ENCODE measurements at regions not wholly inside any gene's neighbourhood (a gene's known extent, or its start where the extent isn't known, plus 50 kb on each side); places are given as distances from the start of the nearest gene placed in this dataset.

GRCh38 chr14:97571201-97571600 is 774.0 kb downstream of the VRK1 start:
- H3K4me3 ChIP-seq, result no peak overlapping the region
- H3K4me1 ChIP-seq, result no peaks in the 10 kb centered on the region
- TF ChIP-seq Cebpa-rat (IDR thresholded peaks at IDR 0.05), result no peak
- no peaks in the 10 kb centered on the region for H3K9me3 ChIP-seq
- no peak overlapping the region for H3K27ac ChIP-seq
- no peaks in the 10 kb centered on the region for H3K27me3 ChIP-seq
- H4K20me1 ChIP-seq, result no peaks in the 10 kb centered on the region
- no peak overlapping the region for H3K4me2 ChIP-seq
- H3K9ac ChIP-seq, result no peak overlapping the region
- no peaks in the 10 kb centered on the region for H3K36me3 ChIP-seq

GRCh38 chr14:97571866-97572555 is 774.8 kb downstream of the VRK1 start:
- TF ChIP-seq Cebpa-rat (IDR thresholded peaks at IDR 0.05), result no peak
- H3K4me3 ChIP-seq, result no peak overlapping the region
- no peaks in the 10 kb centered on the region for H3K9me3 ChIP-seq
- H4K20me1 ChIP-seq, result no peaks in the 10 kb centered on the region
- no peak overlapping the region for H3K27ac ChIP-seq
- no peaks in the 10 kb centered on the region for H3K36me3 ChIP-seq
- H3K4me2 ChIP-seq, result no peak overlapping the region
- no peak overlapping the region for H3K9ac ChIP-seq
- no peaks in the 10 kb centered on the region for H3K4me1 ChIP-seq
- no peaks in the 10 kb centered on the region for H3K27me3 ChIP-seq

- TF ChIP-seq Cebpa-rat (IDR thresholded peaks at IDR 0.05), result no peak
- Histone ChIP-seq H3K4me1 (no peaks in the 10 kb centered on the region), H3K4me2 (no peak overlapping the region), H3K27ac (no peak overlapping the region), H3K27me3 (no peaks in the 10 kb centered on the region), H3K9me3 (no peaks in the 10 kb centered on the region), H3K4me3 (no peak overlapping the region), H4K20me1 (no peaks in the 10 kb centered on the region), H3K9ac (no peak overlapping the region), H3K36me3 (no peaks in the 10 kb centered on the region)
Measured at GRCh38 chr14:97572583-97573458, 775.6 kb downstream of the VRK1 start.

- H3K4me2 ChIP-seq, result no peak overlapping the region
- no peak overlapping the region for H3K4me3 ChIP-seq
- no peaks in the 10 kb centered on the region for H3K4me1 ChIP-seq
- no peak overlapping the region for H3K9ac ChIP-seq
- H3K27ac ChIP-seq, result no peak overlapping the region
- TF ChIP-seq Cebpa-rat (IDR thresholded peaks at IDR 0.05), result no peak
- H3K36me3 ChIP-seq, result no peaks in the 10 kb centered on the region
- no peaks in the 10 kb centered on the region for H3K9me3 ChIP-seq
- no peaks in the 10 kb centered on the region for H3K27me3 ChIP-seq
- no peaks in the 10 kb centered on the region for H4K20me1 ChIP-seq
Measured at GRCh38 chr14:97575677-97576076, 778.5 kb downstream of the VRK1 start.

DNA sequence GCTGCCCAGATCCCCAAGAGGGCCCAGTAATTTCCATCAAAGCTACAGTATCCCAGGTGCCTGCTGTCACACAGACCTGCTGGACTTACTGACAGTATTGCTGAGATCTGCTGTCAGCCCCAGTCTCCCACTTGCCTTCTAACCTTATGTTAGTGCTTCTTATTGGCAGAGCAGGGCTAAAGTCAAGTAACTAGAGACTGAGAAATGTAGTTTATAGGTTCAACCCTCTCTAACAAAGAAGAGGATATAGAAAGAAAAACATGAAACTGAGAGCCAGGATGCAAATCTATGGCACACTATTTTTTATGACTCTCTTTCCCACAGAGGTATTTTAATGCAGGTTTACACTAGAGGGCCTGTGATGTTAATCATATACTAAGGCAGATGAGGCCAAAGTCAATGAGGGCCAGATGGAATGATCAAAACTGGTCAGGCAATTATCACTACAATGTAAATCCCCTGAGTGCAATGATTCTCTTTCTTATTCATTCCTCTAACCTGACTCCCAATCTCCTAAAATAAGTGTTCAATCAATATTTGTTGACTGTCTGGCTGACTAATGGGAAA is 781.9 kb downstream of the VRK1 start:
- Histone ChIP-seq H3K4me2 (no peak overlapping the region), H3K4me1 (no peaks in the 10 kb centered on the region), H3K27me3 (no peaks in the 10 kb centered on the region), H3K4me3 (no peak overlapping the region), H3K9ac (no peak overlapping the region), H3K36me3 (no peaks in the 10 kb centered on the region), H3K27ac (no peak overlapping the region), H4K20me1 (no peaks in the 10 kb centered on the region), H3K9me3 (no peaks in the 10 kb centered on the region)
- no peak for TF ChIP-seq Cebpa-rat (IDR thresholded peaks at IDR 0.05)

- H3K27me3 ChIP-seq, result no peaks in the 10 kb centered on the region
- H3K36me3 ChIP-seq, result no peaks in the 10 kb centered on the region
- no peaks in the 10 kb centered on the region for H3K9me3 ChIP-seq
- no peak overlapping the region for H3K4me2 ChIP-seq
- no peak overlapping the region for H3K27ac ChIP-seq
- TF ChIP-seq Cebpa-rat (IDR thresholded peaks at IDR 0.05), result no peak
- H3K9ac ChIP-seq, result no peak overlapping the region
- H3K4me3 ChIP-seq, result no peak overlapping the region
- H3K4me1 ChIP-seq, result no peaks in the 10 kb centered on the region
- H4K20me1 ChIP-seq, result no peaks in the 10 kb centered on the region
Measured at GRCh38 chr14:97581016-97581415, 783.8 kb downstream of the VRK1 start.

DNA sequence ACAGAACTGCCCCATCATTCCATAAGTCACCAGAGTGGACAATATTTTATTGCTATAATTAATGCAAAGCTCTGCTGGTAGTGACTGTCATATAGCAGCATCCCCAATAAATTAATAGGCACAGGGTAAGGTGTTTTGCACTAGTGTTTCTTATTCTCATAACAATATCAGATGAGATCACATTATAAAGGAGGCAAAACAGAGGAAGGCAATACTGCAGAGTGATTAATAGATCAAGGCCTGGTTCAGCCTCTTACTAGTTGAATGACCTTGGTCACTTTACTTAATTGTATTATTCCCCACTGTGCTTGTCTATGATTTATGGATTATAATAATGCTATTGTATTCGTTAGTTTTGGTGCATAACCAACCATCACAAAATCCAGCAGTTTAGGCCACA is 784.8 kb downstream of the VRK1 start:
- no peak overlapping the region for H3K9ac ChIP-seq
- H3K36me3 ChIP-seq, result no peaks in the 10 kb centered on the region
- H3K27ac ChIP-seq, result no peak overlapping the region
- no peak overlapping the region for H3K4me3 ChIP-seq
- H3K4me2 ChIP-seq, result no peak overlapping the region
- no peaks in the 10 kb centered on the region for H3K4me1 ChIP-seq
- H4K20me1 ChIP-seq, result no peaks in the 10 kb centered on the region
- H3K27me3 ChIP-seq, result no peaks in the 10 kb centered on the region
- TF ChIP-seq Cebpa-rat (IDR thresholded peaks at IDR 0.05), result no peak
- H3K9me3 ChIP-seq, result no peaks in the 10 kb centered on the region

DNA sequence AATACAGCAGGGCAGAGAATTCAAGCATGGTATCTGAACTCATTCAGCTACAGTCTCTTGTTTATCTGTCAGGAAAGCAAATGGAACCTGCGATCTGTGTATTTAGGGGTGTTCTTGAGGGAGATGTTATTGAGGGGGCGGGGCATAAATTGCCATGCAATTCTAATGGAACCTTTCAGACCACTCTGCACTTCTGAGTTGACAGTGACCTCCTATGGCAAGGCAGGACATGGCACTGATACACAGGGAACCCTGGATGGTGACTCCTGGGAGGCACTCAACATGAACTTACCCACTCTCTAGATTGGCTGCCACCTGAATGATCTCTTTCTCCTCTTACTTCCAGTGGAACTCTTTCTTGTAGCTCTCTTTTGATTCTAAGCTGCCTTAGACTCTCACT is 787.3 kb downstream of the VRK1 start:
- Histone ChIP-seq H3K27ac (no peak overlapping the region), H3K9me3 (no peaks in the 10 kb centered on the region), H3K4me3 (no peak overlapping the region)

GRCh38 chr14:97592341-97592980 is 795.3 kb downstream of the VRK1 start:
- Histone ChIP-seq H3K9ac (no peak overlapping the region), H3K4me1 (no peaks in the 10 kb centered on the region), H4K20me1 (no peaks in the 10 kb centered on the region), H3K27me3 (no peaks in the 10 kb centered on the region), H3K4me3 (no peak overlapping the region), H3K36me3 (no peaks in the 10 kb centered on the region), H3K9me3 (no peaks in the 10 kb centered on the region), H3K4me2 (no peak overlapping the region), H3K27ac (no peak overlapping the region)
- no peak for TF ChIP-seq Cebpa-rat (IDR thresholded peaks at IDR 0.05)

More for the DNA sequence above, 787.3 kb downstream of the VRK1 start:
- TF ChIP-seq Cebpa-rat (IDR thresholded peaks at IDR 0.05), result no peak
- H3K4me1 ChIP-seq, result no peaks in the 10 kb centered on the region
- no peaks in the 10 kb centered on the region for H4K20me1 ChIP-seq
- H3K4me2 ChIP-seq, result no peak overlapping the region
- no peaks in the 10 kb centered on the region for H3K36me3 ChIP-seq
- H3K27me3 ChIP-seq, result no peaks in the 10 kb centered on the region
- H3K9ac ChIP-seq, result no peak overlapping the region

GRCh38 chr14:97594306-97594705 is 797.1 kb downstream of the VRK1 start:
- Histone ChIP-seq H3K9me3 (no peaks in the 10 kb centered on the region), H3K4me3 (no peak overlapping the region), H3K9ac (no peak overlapping the region), H3K27me3 (no peaks in the 10 kb centered on the region), H3K4me1 (no peaks in the 10 kb centered on the region), H3K36me3 (no peaks in the 10 kb centered on the region), H3K27ac (no peak overlapping the region), H4K20me1 (no peaks in the 10 kb centered on the region), H3K4me2 (no peak overlapping the region)
- TF ChIP-seq Cebpa-rat (IDR thresholded peaks at IDR 0.05), result no peak

Data from BLaER1 (cell line).